ENCODE measurements at regions not wholly inside any gene's neighbourhood (a gene's known extent, or its start where the extent isn't known, plus 50 kb on each side); places are given as distances from the start of the nearest gene placed in this dataset.

DNA sequence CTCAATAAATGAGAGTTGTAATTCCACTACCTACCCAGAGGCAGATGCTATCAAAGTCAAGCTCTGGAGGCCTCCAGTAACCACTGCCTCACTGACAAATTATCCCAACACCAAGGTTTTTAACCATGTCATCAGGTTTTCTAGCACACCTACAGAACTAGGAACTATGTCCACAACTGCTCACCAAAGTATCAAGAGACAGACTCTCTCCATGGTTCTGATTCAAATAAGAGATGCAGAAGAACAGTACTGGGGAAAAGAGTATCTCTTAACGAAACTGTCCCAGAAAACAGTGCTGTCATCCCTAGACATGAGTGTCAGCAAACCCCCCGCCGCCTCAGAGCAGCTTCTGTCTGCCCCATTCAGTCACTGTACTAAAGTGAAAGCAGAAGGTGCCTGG, 301.7 kb downstream of the OMA1 start:
- Histone ChIP-seq H3K4me3 (ENCODE audit: insufficient read depth, low read length, poor library complexity, severe bottlenecking) (no peak overlapping the region), H3K4me2 (ENCODE audit: low read depth, low read length, poor library complexity, severe bottlenecking) (no peak overlapping the region), H2AFZ (ENCODE audit: low read depth, low read length, severe bottlenecking) (no peak overlapping the region), H3K9me2 (replicated peaks; ENCODE audit: insufficient read depth, low read length) (no peaks in the 10 kb centered on the region), H3K9ac (ENCODE audit: low read length) (no peak overlapping the region), H3K27ac (ENCODE audit: low read depth, low read length) (no peak overlapping the region), H3F3A (ENCODE audit: insufficient read depth) (no peaks in the 10 kb centered on the region), H3K27me3 (ENCODE audit: low read length) (no peaks in the 10 kb centered on the region), H4K20me1 (ENCODE audit: low read depth, low read length) (no peaks in the 10 kb centered on the region), H3K36me3 (ENCODE audit: low read length) (no peaks in the 10 kb centered on the region), H3K9me3 (ENCODE audit: insufficient read depth, low read length) (no peaks in the 10 kb centered on the region), H3K79me2 (ENCODE audit: insufficient read depth, low read length) (no peaks in the 10 kb centered on the region)
- TF ChIP-seq, protein P1, sequence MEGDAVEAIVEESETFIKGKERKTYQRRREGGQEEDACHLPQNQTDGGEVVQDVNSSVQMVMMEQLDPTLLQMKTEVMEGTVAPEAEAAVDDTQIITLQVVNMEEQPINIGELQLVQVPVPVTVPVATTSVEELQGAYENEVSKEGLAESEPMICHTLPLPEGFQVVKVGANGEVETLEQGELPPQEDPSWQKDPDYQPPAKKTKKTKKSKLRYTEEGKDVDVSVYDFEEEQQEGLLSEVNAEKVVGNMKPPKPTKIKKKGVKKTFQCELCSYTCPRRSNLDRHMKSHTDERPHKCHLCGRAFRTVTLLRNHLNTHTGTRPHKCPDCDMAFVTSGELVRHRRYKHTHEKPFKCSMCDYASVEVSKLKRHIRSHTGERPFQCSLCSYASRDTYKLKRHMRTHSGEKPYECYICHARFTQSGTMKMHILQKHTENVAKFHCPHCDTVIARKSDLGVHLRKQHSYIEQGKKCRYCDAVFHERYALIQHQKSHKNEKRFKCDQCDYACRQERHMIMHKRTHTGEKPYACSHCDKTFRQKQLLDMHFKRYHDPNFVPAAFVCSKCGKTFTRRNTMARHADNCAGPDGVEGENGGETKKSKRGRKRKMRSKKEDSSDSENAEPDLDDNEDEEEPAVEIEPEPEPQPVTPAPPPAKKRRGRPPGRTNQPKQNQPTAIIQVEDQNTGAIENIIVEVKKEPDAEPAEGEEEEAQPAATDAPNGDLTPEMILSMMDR (IDR thresholded peaks at IDR 0.05; ENCODE audit: insufficient read depth, low read length, poor library complexity, severe bottlenecking), result no peak
- no peak for TF ChIP-seq EZH2phosphoT487 (conservative IDR thresholded peaks at IDR 0.05; ENCODE audit: low read length)

DNA sequence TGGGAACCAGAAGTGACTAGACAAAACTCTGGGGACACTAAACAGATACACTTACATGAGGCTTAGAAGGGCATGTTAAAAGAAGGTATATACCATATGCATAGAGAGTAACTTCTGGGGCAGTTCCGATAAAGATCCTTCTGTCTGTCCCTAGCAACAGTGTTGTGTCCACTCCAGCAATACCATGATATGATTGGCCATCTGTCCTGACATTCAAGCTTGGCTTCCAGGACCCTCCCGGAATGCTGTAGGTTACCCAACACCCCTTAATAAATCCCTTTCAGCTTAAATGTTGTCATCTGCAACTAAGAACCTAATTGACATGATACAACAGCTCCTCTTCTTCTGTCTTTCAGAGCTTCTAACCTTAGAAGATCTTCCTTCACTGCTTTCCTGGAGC, 307.7 kb downstream of the OMA1 start:
- Histone ChIP-seq H2AFZ (ENCODE audit: low read depth, low read length, severe bottlenecking) (no peak overlapping the region), H3K9ac (ENCODE audit: low read length) (no peak overlapping the region)

DNA sequence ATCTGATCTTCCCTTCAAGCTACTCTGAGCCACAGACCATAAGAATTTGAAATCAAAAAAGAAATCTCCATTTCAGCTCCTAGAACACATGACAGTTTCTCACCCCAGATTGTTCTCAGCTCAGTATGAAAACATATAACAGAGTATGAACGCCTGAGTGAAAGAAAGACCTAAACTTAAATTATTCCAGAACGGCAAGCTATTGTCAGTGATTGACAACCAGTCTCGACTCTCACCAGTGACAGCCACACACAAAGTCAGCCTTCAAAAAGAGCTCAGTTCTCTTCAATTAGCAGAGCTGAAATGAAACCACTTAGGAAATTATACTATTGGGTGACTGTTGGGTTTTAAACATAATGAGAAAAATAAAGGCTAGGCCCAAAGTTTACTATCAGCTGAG, 312.8 kb downstream of the OMA1 start:
- Histone ChIP-seq H3K9me3 (ENCODE audit: insufficient read depth, low read length) (no peaks in the 10 kb centered on the region), H3K9me2 (replicated peaks; ENCODE audit: insufficient read depth, low read length) (no peaks in the 10 kb centered on the region), H3K36me3 (ENCODE audit: low read length) (no peaks in the 10 kb centered on the region), H2AFZ (ENCODE audit: low read depth, low read length, severe bottlenecking) (no peak overlapping the region), H4K20me1 (ENCODE audit: low read depth, low read length) (no peaks in the 10 kb centered on the region), H3K27ac (ENCODE audit: low read depth, low read length) (no peak overlapping the region), H3K4me3 (ENCODE audit: insufficient read depth, low read length, poor library complexity, severe bottlenecking) (no peak overlapping the region), H3K9ac (ENCODE audit: low read length) (no peak overlapping the region), H3K4me2 (ENCODE audit: low read depth, low read length, poor library complexity, severe bottlenecking) (no peak overlapping the region), H3F3A (ENCODE audit: insufficient read depth) (no peaks in the 10 kb centered on the region), H3K79me2 (ENCODE audit: insufficient read depth, low read length) (no peaks in the 10 kb centered on the region), H3K27me3 (ENCODE audit: low read length) (no peaks in the 10 kb centered on the region)
- TF ChIP-seq EZH2phosphoT487 (conservative IDR thresholded peaks at IDR 0.05; ENCODE audit: low read length), result no peak
- TF ChIP-seq, protein P1 (IDR thresholded peaks at IDR 0.05; ENCODE audit: insufficient read depth, low read length, poor library complexity, severe bottlenecking), result no peak

More for the DNA sequence above, 307.7 kb downstream of the OMA1 start:
- H3K79me2 ChIP-seq (ENCODE audit: insufficient read depth, low read length), result no peaks in the 10 kb centered on the region
- no peaks in the 10 kb centered on the region for H3K9me3 ChIP-seq (ENCODE audit: insufficient read depth, low read length)
- no peaks in the 10 kb centered on the region for H3F3A ChIP-seq (ENCODE audit: insufficient read depth)
- H3K9me2 ChIP-seq (replicated peaks; ENCODE audit: insufficient read depth, low read length), result no peaks in the 10 kb centered on the region
- no peaks in the 10 kb centered on the region for H4K20me1 ChIP-seq (ENCODE audit: low read depth, low read length)
- TF ChIP-seq, protein P1 (IDR thresholded peaks at IDR 0.05; ENCODE audit: insufficient read depth, low read length, poor library complexity, severe bottlenecking), result no peak
- TF ChIP-seq EZH2phosphoT487 (conservative IDR thresholded peaks at IDR 0.05; ENCODE audit: low read length), result no peak
- H3K4me2 ChIP-seq (ENCODE audit: low read depth, low read length, poor library complexity, severe bottlenecking), result no peak overlapping the region
- no peak overlapping the region for H3K4me3 ChIP-seq (ENCODE audit: insufficient read depth, low read length, poor library complexity, severe bottlenecking)
- H3K27me3 ChIP-seq (ENCODE audit: low read length), result no peaks in the 10 kb centered on the region
- no peak overlapping the region for H3K27ac ChIP-seq (ENCODE audit: low read depth, low read length)
- H3K36me3 ChIP-seq (ENCODE audit: low read length), result no peaks in the 10 kb centered on the region
